ENCODE measurements at regions not wholly inside any gene's neighbourhood (a gene's known extent, or its start where the extent isn't known, plus 50 kb on each side); places are given as distances from the start of the nearest gene placed in this dataset.

DNA sequence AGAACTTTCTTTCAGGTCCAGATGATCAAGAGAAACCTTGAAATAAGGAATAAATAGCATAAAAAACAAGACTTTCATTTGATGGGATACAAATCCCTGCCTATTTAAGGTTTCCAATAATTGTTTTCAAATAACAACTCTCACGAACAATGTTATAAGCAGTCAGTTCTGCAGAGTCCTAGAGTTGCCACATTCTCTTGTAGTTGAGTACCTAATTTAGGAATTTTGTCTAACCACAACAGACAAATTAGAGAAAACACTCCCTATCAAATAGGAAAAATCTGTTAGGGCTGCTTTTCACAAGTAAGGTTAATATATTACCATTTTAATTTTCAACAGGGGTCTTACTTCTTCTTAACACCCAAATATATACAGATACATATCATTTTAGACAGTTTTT is 130.1 kb upstream of the CDH20 start:
- H3K4me1 Mint-ChIP-seq: peaks cover 1 to 10% of the 10 kb centered on the region in 2 experiments
- H3K4me2 ChIP-seq (ENCODE audit: insufficient read depth, insufficient read length, low read length): no peak overlapping the region
- no peak overlapping the region for H3K4ac ChIP-seq (ENCODE audit: low read depth, low read length)
- no peak overlapping the region for H3T11ph ChIP-seq (ENCODE audit: low read length)
- no peak overlapping the region for H3K14ac ChIP-seq (ENCODE audit: insufficient read depth, low read length)
- no peaks in the 10 kb centered on the region for H3K27me3 Mint-ChIP-seq (ENCODE audit: low read depth)
- H3K9me3 Mint-ChIP-seq: no peaks in the 10 kb centered on the region
- no peaks in the 10 kb centered on the region for H3K9me3 ChIP-seq (ENCODE audit: control insufficient read depth, low read depth, low read length)
- no peaks in the 10 kb centered on the region for H3K36me3 Mint-ChIP-seq (ENCODE audit: insufficient read depth in 1 of 3, low read depth in 3 of 3)
- no peaks in the 10 kb centered on the region for H3K23me2 ChIP-seq (ENCODE audit: insufficient read length, low read depth, low read length, poor library complexity, severe bottlenecking)
- no CpG with 5 or more reads among the region's 1 CpG for WGBS (ENCODE audit: extremely low coverage, insufficient read length, low lambda C conversion rate)
- no peak overlapping the region for H2BK12ac ChIP-seq (ENCODE audit: insufficient read length, low read depth, low read length)
- TF ChIP-seq, protein P1, sequence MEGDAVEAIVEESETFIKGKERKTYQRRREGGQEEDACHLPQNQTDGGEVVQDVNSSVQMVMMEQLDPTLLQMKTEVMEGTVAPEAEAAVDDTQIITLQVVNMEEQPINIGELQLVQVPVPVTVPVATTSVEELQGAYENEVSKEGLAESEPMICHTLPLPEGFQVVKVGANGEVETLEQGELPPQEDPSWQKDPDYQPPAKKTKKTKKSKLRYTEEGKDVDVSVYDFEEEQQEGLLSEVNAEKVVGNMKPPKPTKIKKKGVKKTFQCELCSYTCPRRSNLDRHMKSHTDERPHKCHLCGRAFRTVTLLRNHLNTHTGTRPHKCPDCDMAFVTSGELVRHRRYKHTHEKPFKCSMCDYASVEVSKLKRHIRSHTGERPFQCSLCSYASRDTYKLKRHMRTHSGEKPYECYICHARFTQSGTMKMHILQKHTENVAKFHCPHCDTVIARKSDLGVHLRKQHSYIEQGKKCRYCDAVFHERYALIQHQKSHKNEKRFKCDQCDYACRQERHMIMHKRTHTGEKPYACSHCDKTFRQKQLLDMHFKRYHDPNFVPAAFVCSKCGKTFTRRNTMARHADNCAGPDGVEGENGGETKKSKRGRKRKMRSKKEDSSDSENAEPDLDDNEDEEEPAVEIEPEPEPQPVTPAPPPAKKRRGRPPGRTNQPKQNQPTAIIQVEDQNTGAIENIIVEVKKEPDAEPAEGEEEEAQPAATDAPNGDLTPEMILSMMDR (conservative IDR thresholded peaks at IDR 0.05): no peak
- H3K79me1 ChIP-seq (ENCODE audit: insufficient read depth, low read depth, low read length, poor library complexity, severe bottlenecking): no peaks in the 10 kb centered on the region
- no peak overlapping the region for H3K27ac ChIP-seq (ENCODE audit: insufficient read length, low read depth, low read length)
- H3K56ac ChIP-seq (ENCODE audit: insufficient read length, low read depth, low read length): no peak overlapping the region
- H3K23ac ChIP-seq (ENCODE audit: insufficient read length, low read depth, low read length): no peak overlapping the region
- no peak overlapping the region for H2AK5ac ChIP-seq (ENCODE audit: insufficient read length, low read length)
- DNase-seq: no peak
- H4K20me1 ChIP-seq (ENCODE audit: control insufficient read depth, insufficient read depth, insufficient read length): no peaks in the 10 kb centered on the region
- no peak overlapping the region for H2BK15ac ChIP-seq (ENCODE audit: low read depth, low read length)
- H3K79me2 ChIP-seq (ENCODE audit: insufficient read depth, low read length): no peaks in the 10 kb centered on the region
- no peak overlapping the region for H2BK5ac ChIP-seq (ENCODE audit: insufficient read length, low read length)
- no peaks in the 10 kb centered on the region for H3K27me3 ChIP-seq (ENCODE audit: insufficient read depth, low read length)
- H3K27ac Mint-ChIP-seq: no peak overlapping the region
- no peaks in the 10 kb centered on the region for H3K4me1 ChIP-seq (ENCODE audit: insufficient read depth, low read length)
- no peak overlapping the region for H3K4me3 Mint-ChIP-seq
- H4K5ac ChIP-seq (ENCODE audit: insufficient read length, low read depth, low read length): no peak overlapping the region
- no peak overlapping the region for H2BK20ac ChIP-seq (ENCODE audit: low read depth, low read length, poor library complexity, severe bottlenecking)
- H4K8ac ChIP-seq (replicated peaks; ENCODE audit: insufficient read length, low read depth, low read length): no peak overlapping the region
- no peak overlapping the region for H4K91ac ChIP-seq (ENCODE audit: insufficient read length, low read depth, low read length)
- H2BK120ac ChIP-seq (ENCODE audit: low read depth, low read length, poor library complexity, severe bottlenecking): no peak overlapping the region
- no peak overlapping the region for H3K9ac ChIP-seq (ENCODE audit: extremely low read depth, insufficient read length, low read length)
- no peak overlapping the region for H2AFZ ChIP-seq (ENCODE audit: low read length)
- no peak overlapping the region for H3K18ac ChIP-seq (ENCODE audit: insufficient read length, low read depth, low read length)
